GM04504 (cell line): ENCODE measurements at regions not wholly inside any gene's neighbourhood (a gene's known extent, or its start where the extent isn't known, plus 50 kb on each side); places are given as distances from the start of the nearest gene placed in this dataset.

Experiments used
- DNase-seq: peaks from one replicate; pipeline ENCODE4 v3.0.0-alpha.2; 2012; ENCODE audit warnings: low read depth

DNA sequence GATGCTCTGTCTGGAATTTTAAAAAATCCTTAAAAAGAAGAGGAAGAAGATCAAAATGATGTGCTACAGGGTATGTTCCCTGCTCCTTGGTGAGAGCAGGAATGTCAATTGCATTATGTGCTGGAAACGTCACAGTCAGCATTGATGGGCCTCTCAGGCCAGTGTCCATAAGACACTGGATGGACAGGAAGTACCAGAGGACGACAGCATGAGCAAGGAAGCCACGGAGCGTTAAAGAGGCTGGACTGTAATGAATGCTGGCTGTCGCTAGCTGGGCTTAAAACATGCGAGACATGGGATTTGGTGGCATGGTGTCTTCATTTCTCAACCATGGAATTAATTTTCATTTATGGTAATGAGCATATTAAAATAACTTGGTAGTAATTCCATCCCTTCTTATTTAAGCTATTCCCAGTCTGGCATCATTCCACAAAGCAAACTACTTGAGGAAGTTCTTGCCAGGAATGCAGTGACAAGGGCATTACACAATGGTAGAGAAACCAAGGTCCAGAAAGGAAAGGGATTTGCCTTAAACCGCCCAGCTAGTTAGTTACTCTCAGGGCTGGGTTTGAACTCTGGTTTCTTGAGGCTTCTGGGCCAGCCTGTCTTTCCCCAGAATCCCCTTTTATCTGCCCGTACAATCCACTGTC, 166.6 kb upstream of the SOX4 start:
- DNase-seq, result peak; percentile 31

DNA sequence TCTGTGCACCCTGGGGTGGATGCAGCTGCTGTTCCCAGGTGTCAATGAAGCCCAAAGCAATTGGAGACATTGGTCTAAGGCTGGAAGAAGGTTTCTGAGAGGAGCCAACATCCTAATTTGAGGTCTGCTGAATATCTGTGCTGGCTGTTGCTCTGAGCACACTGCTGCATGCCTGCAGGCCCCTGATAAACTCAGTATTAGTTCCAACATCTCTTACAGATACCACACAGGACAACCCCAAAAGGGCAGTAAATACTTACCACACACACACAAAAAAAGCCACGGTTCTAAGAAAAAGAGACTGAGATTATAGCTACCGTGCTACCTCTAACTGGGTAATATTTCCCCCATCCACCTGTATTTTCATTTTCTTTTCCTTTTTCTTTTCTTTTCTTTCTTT, 164.3 kb upstream of the SOX4 start:
- no peak for DNase-seq

DNA sequence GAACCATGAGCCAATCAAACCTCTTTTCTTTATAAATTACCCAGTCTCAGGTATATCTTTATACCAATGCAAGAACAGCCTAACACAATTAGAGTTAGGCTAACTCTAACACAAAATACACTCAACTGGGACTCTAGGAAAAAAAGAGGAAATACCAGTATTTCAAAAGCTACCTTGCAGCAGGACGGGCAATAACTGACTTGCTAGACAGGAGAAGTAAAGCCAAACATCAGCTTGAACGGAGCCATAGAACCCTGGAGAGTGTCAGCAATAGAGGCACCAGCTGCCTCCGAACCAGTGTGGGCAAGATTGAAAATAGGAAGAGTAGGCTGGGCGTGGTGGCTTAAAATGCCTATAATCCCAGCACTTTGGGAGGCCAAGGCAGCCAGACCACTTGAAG, 162.0 kb upstream of the SOX4 start:
- DNase-seq, result no peak

DNA sequence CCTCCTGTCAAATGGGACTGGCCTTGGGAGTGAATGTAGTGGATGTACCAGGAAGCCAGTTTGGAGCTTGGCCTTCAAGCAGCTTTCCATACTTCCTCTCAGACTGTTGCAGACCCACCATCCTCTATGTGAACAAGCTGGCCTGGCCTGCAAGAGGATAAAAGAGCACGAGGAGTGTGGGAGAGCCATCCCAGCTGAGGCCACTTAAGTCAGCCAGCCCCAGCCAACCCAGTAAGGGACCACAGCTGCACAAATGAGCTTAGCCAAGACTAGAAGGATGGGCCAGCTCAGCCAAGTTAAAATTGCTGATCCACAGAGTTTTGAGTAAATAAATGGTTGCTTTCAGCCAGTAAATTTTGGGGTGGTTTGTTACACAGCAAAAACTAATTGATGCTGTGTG, 156.9 kb upstream of the SOX4 start:
- DNase-seq, result no peak

DNA sequence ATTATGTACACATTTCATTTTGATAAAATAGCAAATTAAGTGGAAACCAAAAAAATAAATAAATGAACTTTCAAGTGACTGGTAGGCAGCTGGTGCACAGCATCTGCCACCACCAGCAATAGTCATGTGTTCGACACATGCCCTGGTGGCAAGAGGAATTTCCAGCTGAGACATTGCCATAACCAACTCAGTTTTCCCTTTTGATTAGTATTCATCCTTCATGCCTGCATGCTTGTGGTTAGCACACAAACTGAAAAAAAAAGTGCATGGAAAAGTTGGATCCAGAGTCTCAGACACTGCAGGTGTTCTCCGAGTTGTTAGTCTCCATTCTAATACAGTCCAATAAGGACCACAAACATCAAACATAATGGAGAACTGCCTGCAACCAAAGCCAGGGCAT, 156.0 kb upstream of the SOX4 start:
- peak; percentile 19 for DNase-seq

DNA sequence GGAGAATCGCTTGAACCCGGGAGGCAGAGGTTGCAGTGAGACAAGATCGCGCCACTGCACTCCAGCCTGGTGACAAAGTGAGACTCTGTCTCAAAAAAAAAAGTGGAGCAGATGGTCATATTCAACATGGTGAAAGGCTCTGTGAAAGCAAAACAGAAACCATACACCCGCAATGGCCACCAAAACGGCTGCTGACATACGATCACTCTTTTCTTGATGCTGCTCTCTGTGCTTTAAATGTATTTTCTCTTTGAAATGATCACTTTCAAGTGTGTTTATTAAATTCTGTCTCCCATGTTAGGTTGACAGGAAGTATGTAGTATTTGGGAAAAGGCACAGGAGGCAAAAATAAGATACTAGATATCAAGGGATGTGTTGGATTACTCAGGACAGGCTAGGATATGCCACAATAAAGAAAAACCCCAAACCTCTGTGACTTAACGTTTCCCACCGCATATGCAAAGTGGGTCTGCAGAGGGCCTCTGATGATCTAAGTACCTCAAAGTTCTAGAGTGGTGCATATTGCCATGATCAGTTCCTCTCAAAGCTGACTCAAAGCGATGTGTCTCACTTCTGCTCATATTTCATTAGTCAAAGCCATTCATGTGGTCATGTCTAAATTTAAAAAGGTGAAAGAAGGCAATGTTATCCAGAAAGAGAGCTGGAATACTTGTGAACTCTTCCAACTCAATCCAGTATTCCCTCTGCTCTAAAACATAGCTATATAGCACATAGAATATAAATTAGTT, 155.1 kb upstream of the SOX4 start:
- no peak for DNase-seq

DNA sequence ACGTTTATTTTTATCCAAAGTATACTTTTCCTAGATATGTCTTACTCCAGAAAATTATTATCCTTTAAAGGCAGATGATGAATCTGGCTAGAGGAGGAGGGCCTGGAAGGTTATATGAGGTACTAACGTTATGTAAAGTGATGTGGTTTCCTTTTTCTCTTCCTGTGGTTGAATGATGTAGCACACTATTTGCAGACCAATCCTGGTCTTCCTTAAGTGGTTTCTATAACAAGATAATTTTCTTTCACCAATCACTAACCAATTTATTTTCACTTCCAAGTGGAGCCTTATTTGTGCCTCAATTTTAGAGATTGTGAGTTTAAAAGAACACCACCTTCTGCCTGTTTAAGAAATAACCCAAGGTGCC, 154.6 kb upstream of the SOX4 start:
- DNase-seq, result no peak

DNA sequence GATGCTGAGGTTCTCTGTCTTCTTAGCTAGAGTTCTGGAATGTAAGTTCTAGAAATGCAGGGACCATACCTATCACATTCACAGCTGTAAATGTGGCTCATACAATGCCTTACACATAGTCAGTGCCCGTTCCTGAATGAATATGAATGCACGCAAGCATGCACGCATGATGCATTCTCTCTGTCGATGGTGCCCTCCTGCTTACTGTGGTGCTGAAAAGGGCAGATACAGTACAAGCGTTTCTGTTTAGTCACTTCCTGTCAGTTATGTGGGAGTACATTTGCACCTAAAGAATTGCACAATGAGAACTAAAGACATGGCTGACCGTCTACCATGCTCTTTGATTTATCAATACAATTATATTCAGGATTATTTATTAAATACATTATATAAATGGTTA, 152.2 kb upstream of the SOX4 start:
- DNase-seq, result no peak

DNA sequence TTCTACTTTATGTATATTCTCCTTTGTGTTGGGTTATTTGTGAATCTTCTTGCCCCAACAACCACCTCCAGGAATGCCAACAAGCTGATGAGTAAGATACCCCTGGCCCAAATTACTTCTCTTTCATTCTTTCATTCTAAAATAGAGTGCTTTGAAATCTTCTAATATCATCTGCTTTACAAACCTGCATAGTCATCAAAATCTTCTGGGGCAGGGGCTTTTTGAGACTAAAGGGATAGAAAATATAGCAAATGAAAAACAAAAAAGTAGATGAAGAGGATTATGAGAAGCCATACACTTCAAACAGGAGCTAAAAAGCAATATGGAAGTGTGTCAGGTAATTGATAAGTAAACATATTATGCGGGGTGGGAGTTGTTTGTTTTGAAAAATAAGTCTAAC, 150.7 kb upstream of the SOX4 start:
- DNase-seq, result no peak

DNA sequence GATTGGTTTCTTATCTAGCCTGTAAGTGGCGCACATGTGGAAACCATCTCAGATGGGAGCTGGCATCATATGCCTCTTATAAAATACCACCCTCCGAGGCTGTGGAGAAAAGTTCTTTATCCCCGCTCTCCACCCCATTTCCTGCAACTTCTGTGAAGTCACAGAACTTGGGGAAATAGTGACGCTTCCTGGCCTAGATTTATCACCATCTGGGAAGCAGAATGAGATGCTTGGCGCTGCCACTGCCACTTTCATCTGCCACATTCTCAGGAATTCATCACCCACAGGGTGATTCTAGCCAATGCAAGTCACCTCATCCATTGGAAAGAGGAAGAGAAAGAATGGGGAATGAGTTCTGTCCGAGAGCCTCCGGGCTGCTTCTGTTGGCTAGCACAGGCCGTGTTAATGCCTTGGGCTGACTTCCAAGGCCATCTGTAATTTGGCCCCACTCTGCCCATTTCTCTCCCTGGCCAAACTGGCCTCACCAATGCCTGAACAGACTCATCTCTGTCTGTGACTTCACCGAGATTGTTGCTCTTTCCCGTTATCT, 148.8 kb upstream of the SOX4 start:
- no peak for DNase-seq

DNA sequence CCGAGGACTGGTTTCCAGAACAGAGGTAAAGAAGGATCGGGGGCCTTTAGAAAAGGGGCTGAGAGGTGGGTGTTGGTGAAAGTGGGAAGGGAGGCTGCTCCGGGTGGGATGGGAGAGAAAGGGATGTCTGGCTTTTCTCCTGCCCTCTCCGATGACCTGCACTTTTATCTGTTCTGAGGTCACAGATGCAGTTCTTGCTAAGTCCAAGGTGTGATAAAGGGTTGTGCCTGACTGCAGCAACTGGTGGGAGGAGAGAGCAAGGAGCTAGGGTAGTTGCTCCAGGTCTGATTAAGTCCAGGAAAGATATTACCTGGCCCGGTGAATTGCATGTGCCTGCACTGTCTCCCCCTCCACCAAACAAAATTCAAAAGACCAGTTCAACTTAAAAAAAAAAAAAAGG, 145.6 kb upstream of the SOX4 start:
- no peak for DNase-seq

DNA sequence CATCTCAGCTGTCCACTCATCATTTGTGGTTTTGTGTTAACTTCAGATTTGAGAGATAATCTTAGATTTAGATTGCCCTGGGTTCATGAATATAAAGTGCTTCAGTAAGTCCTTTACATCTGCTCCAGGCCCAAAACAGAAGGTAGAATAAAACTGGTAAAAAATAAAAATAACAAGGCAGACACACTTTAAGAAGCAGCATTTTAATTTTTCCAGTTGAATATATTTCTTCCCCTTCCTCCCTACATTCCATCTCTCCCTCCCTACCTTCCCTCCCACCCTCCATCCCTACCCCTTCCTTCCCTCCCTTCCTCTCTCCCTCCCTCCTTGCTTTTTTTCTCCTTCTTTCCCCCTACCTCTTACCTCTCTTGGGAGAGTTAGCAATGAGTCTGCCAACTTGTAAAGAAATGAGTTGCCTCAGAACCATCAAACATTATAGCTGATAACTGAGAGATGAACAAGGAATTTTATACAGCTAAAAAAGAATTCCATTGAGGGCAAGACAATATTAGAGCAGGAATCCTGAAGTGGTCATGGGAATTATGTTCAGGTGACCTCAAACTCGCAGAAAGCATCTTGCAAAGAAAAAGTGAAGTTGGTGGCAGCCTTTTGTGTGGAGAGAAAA, 145.0 kb upstream of the SOX4 start:
- DNase-seq, result no peak

DNA sequence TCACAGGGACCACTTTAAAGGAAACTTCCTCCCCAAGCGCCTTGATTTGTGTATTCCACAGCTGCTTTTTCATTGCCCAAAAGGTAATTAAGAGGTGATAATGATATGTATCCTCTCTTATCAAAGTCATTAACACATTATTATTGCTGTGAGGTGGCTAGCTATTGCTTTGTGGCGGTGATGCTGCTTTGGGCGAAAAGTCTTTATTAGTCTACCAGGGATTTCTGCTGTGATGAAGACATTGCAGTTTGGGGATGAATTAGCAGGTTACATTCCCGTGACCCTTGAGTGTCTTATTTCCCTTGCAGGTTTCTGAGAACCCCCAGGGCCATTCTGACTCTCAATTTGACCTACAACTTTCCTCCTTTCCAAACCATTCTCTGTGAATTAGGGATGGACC, 143.4 kb upstream of the SOX4 start:
- DNase-seq, result no peak

DNA sequence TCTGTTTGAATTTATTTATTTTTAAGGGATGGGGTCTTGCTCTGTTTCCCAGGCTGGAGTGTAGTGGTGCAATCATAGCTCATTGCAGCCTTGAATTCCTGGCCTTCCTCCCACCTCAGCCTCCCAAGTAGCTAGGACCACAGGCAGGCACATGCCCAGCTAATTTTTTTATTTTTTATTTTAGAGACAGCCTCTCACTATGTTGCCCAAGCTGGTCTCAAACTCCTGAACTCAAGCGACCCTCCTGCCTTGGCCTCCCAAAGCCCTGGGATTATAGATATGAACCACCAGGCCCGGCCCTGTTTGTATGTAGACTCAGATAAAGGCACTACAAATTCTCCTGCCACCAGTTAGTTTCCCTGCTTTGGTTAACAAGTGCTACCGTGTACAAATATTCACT, 142.9 kb upstream of the SOX4 start:
- no peak for DNase-seq

DNA sequence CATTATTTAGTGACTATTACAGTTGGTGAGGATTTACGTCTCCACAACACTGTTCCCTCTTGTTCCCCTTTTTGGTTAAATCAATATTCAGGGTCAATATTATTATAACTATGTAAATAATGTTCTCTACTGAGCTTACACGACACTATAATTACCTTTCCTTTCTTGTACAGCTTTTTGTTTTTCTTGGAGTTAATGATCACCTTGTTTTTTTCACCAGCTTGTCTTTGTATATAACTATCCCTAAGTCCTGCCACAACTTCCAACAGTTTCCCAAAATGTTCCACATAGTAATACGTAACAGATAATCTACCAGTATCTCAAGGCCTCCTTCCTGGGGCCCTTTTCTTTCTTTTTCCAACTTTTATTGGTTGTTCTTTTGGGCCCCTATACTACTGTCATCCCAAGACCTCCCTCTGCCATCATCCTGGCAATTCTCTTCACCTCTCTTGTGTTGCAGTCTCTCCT, 142.0 kb upstream of the SOX4 start:
- no peak for DNase-seq

DNA sequence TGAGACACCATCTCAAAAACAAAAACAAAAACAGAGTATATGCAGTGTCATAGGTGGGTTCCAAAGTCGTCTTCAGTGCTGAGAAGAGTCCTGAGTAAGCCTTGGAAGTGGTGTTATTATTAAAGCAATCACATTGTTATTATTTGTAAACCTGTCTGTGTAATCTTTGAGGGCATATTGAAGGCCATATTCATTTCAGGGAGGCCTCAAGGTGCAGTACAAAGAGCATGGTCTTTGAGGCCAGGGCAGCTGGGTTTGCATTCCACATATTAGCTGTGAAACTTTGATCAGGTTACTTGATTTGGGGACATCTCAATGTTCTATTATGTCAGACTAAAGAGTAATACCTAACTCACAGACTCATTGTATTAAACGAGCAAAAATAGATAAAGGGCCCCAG, 139.3 kb upstream of the SOX4 start:
- DNase-seq, result no peak

DNA sequence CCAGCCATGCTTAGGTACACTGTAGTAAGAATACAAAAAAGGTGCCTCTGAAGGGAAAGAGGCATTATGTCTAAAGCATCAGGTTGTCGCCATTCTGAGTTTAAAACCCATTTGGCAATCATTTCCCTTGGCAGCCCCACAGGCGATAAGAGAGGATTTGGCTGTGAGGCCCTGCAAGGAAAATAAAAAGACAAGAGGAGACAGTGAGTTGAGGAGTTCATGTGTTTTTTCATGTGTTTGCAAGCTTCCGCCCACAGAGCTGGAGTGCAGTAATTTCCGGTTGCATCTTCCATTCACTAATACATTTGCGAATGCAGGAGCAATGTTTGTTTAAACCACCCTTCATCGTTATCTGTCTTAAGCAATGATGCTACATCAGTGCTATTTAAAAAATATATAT, 138.5 kb upstream of the SOX4 start:
- DNase-seq, result no peak

DNA sequence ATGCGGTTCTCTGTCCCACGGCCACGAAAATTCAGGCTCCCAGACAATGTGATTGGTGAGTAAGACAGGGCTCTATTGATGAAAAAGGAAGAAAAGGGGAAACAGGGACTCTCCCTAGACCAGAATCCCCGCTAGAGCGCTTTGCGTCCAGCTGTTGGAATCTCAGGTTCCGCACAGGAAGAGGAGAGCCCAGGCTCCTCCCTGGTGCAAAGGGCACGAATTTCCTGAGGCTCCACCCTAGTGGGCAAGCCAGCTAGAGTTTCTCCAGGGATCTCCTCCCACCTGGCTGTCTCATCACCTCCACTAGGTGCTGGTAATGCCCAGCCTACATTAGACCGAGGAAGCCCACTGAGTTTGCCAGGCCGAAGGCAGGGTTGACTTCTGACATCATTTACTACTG, 135.9 kb upstream of the SOX4 start:
- no peak for DNase-seq

DNA sequence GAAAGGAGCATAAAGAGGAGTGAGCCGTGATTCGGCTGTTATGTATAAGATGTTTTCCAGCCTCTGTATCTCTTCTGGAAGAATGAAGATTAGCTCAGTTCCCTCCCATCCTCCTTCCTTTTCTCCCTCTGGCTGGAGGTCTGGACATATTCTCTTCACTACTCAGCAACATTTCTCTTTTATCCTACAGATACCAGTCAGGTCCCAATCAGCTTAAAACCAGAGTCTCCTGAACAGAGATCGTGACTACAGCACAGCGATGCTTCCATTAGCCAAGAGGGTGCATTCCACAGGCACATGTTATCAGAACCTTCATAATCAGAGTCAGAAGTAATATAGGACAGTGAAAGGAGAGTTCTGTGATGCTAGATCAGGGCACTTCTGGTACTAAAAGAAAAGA, 133.9 kb upstream of the SOX4 start:
- DNase-seq, result no peak

DNA sequence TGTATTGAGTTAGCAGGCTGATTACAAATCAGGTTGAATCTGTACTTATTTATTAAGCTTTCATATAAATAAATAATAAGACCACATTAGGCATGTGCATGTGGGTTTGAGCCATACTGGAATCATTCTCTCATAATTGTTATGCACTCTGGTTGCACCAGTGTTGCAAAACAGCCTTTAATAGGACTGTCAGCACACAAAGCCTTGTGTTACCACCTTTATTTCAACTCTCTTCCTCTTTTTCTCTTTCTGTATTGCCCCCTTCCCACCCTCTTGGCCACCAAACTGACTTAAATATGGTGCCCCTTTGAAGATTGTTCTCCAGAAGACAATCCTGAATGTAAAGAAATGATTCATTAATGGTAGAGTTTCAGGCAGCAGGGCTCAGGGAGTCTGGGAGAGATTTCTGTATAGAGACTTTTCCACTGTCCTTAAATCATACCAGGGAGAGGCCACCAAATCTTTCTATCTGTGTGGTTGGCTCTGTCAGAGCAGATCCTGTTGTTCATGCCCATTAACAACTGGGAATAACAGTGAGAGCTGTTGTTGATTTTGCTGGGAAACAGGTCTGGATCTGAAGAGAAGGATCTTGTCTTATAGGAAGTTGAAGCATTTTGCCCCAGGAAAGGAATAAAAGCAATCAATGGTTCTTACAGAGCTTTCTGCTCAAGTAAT, 131.6 kb upstream of the SOX4 start:
- no peak for DNase-seq

DNA sequence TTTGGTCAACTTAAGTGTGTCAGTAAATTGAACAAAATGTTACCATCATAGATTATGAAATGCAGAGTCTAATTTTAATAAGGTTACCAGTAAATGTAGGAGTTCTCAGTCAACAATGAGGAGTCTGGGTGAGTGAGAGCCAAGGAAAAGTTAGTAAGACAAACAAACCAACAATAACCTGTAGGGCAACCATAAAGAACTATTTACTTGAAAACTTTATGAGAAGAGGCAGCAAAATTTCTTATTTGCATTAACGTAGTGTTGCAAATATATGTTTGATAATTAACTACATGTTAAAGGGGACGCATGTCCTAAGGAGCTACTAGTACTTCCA, 131.1 kb upstream of the SOX4 start:
- DNase-seq, result no peak

DNA sequence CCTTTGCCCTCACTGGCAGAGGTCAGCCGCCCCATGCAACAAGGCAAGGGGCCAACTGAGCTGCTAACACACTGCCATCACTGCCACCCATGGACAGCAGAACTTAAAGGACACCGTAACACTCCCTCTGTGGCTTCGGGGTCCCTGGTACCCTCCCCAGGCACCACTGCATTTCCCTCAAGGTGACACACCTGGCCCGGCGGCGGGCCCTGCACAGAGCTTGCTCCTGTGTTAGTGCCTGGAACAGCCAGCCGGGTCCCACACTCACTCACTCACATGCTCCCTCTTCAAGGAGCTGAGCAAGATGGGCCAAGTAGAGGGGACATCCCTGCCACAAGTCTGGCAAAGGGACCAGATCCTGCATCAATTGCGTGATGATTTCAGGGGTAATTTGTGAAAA, 126.5 kb upstream of the SOX4 start:
- DNase-seq, result no peak

DNA sequence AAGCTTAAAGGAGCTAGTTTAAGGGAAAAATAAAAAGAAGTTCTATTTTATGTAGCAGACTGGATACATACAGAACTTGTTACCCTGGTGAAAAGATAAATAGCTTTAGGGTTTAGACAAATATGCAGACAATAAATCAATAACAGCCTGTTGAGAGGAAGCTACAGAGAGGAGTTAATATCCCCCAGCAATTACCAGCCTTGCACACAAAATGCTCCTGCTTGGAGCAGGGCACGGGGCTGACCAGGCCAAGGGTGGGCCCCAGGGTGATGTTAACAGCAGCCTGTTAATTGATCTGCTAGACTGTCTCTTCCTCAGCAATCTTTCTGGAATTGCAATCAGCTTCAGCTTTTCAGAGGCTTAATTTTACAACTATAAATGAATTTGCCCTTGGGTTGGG, 125.1 kb upstream of the SOX4 start:
- DNase-seq, result no peak
